ENCODE measurements at regions not wholly inside any gene's neighbourhood (a gene's known extent, or its start where the extent isn't known, plus 50 kb on each side); places are given as distances from the start of the nearest gene placed in this dataset.

DNA sequence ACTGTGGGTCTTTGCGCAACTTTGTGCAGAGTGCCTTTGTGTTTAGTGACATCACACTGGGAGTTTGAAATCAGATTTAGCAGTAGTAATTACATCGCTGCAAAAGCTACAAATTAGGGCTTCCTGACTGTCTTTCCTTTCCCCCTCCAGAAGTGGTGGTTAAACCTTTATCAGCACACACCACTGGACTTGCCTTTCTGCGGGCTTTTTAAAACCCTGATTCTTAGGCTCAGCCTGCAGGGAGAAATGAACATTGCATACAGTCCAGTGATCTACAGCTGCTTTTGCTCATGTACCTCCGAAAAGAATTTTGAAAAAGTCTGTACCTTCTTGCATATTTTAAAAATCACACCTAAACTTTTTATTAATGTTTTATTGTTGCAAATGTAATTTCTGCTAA, 219.7 kb upstream of the NAALADL2 start:
- H3K27me3 ChIP-seq (ENCODE audit: insufficient read depth, low read length): no peaks in the 10 kb centered on the region
- no peak overlapping the region for H3K27ac ChIP-seq (ENCODE audit: low read depth, low read length)
- no peak overlapping the region for H3K4me2 ChIP-seq (ENCODE audit: low read length)
- TF ChIP-seq, protein P1, sequence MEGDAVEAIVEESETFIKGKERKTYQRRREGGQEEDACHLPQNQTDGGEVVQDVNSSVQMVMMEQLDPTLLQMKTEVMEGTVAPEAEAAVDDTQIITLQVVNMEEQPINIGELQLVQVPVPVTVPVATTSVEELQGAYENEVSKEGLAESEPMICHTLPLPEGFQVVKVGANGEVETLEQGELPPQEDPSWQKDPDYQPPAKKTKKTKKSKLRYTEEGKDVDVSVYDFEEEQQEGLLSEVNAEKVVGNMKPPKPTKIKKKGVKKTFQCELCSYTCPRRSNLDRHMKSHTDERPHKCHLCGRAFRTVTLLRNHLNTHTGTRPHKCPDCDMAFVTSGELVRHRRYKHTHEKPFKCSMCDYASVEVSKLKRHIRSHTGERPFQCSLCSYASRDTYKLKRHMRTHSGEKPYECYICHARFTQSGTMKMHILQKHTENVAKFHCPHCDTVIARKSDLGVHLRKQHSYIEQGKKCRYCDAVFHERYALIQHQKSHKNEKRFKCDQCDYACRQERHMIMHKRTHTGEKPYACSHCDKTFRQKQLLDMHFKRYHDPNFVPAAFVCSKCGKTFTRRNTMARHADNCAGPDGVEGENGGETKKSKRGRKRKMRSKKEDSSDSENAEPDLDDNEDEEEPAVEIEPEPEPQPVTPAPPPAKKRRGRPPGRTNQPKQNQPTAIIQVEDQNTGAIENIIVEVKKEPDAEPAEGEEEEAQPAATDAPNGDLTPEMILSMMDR (IDR thresholded peaks at IDR 0.05; ENCODE audit: insufficient read depth, low read depth, low read length): no peak
- no peak for TF ChIP-seq EZH2 (IDR thresholded peaks at IDR 0.05; ENCODE audit: insufficient read depth, low read length)
- Mint-ChIP-seq H3K9me3 (ENCODE audit: unreplicated experiment) (no peaks in the 10 kb centered on the region), H3K27ac (ENCODE audit: unreplicated experiment) (no peak overlapping the region), H3K4me1 (ENCODE audit: low read depth, unreplicated experiment) (peaks cover 2% of the 10 kb centered on the region), H3K27me3 (ENCODE audit: low read depth, unreplicated experiment) (no peaks in the 10 kb centered on the region), H3K4me3 (ENCODE audit: unreplicated experiment) (no peak overlapping the region), H3K36me3 (ENCODE audit: low read depth, unreplicated experiment) (no peaks in the 10 kb centered on the region)
- H3K36me3 ChIP-seq (ENCODE audit: insufficient read depth, low read length): no peaks in the 10 kb centered on the region
- H3K9me3 ChIP-seq (ENCODE audit: insufficient read depth, low read depth, low read length): no peaks in the 10 kb centered on the region
- no peak overlapping the region for H3K4me3 ChIP-seq (ENCODE audit: insufficient read depth, low read depth, low read length)
- FAIRE-seq: no peak
- no peak overlapping the region for H3K9ac ChIP-seq (ENCODE audit: low read length)
- H3K79me2 ChIP-seq (ENCODE audit: insufficient read depth, low read length): no peaks in the 10 kb centered on the region
- no peaks in the 10 kb centered on the region for H4K20me1 ChIP-seq (ENCODE audit: insufficient read depth, low read length)
- no peak overlapping the region for H2AFZ ChIP-seq (ENCODE audit: low read depth, low read length)
- no peaks in the 10 kb centered on the region for H3K4me1 ChIP-seq (ENCODE audit: insufficient read depth, low read length)
- no peak for DNase-seq (ENCODE audit: low read depth)

DNA sequence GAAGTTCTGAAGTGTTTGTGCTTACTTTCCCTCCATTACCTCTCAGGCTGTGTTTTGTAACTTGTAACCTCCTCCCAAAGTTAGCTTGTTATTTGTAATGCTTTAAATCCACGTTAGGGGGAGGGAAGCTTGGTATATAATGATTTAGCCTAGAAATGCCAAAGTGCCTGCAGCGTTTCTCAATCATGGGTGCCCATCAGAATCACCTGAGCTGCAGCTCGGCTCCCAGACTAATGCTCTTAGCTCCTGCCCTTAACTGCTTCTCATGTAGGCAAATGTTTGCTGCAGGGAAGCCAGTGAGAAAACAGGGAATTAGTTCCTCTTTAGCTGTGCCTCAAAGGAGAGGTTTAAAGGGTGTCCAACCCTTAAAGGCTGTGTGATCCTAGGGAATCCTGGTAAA, 219.2 kb upstream of the NAALADL2 start:
- H3K36me3 ChIP-seq (ENCODE audit: insufficient read depth, low read length): no peaks in the 10 kb centered on the region
- H3K27me3 ChIP-seq (ENCODE audit: insufficient read depth, low read length): no peaks in the 10 kb centered on the region
- H2AFZ ChIP-seq (ENCODE audit: low read depth, low read length): no peak overlapping the region
- H3K27ac Mint-ChIP-seq (ENCODE audit: unreplicated experiment): no peak overlapping the region
- H3K27ac ChIP-seq (ENCODE audit: low read depth, low read length): no peak overlapping the region
- H3K4me1 Mint-ChIP-seq (ENCODE audit: low read depth, unreplicated experiment): peaks cover 2% of the 10 kb centered on the region
- no peaks in the 10 kb centered on the region for H3K4me1 ChIP-seq (ENCODE audit: insufficient read depth, low read length)
- no peak overlapping the region for H3K9ac ChIP-seq (ENCODE audit: low read length)
- no peak for TF ChIP-seq EZH2 (IDR thresholded peaks at IDR 0.05; ENCODE audit: insufficient read depth, low read length)
- TF ChIP-seq, protein P1 (IDR thresholded peaks at IDR 0.05; ENCODE audit: insufficient read depth, low read depth, low read length): no peak
- no peak overlapping the region for H3K4me3 Mint-ChIP-seq (ENCODE audit: unreplicated experiment)
- no peak overlapping the region for H3K4me2 ChIP-seq (ENCODE audit: low read length)
- H3K9me3 Mint-ChIP-seq (ENCODE audit: unreplicated experiment): no peaks in the 10 kb centered on the region
- H3K4me3 ChIP-seq (ENCODE audit: insufficient read depth, low read depth, low read length): no peak overlapping the region
- H4K20me1 ChIP-seq (ENCODE audit: insufficient read depth, low read length): no peaks in the 10 kb centered on the region
- FAIRE-seq (no peak), DNase-seq (ENCODE audit: low read depth) (no peak)
- no peaks in the 10 kb centered on the region for H3K36me3 Mint-ChIP-seq (ENCODE audit: low read depth, unreplicated experiment)
- H3K79me2 ChIP-seq (ENCODE audit: insufficient read depth, low read length): no peaks in the 10 kb centered on the region
- no peaks in the 10 kb centered on the region for H3K27me3 Mint-ChIP-seq (ENCODE audit: low read depth, unreplicated experiment)
- H3K9me3 ChIP-seq (ENCODE audit: insufficient read depth, low read depth, low read length): no peaks in the 10 kb centered on the region

GRCh38 chr3:174640932-174641331, 218.2 kb upstream of the NAALADL2 start:
- H3K9me3 ChIP-seq (ENCODE audit: insufficient read depth, low read depth, low read length): no peaks in the 10 kb centered on the region
- no peaks in the 10 kb centered on the region for H3K9me3 Mint-ChIP-seq (ENCODE audit: unreplicated experiment)
- H3K36me3 Mint-ChIP-seq (ENCODE audit: low read depth, unreplicated experiment): no peaks in the 10 kb centered on the region
- no peaks in the 10 kb centered on the region for H3K27me3 ChIP-seq (ENCODE audit: insufficient read depth, low read length)
- FAIRE-seq (no peak), DNase-seq (ENCODE audit: low read depth) (no peak)
- H3K4me2 ChIP-seq (ENCODE audit: low read length): no peak overlapping the region
- no peak overlapping the region for H3K27ac ChIP-seq (ENCODE audit: low read depth, low read length)
- H3K4me1 Mint-ChIP-seq (ENCODE audit: low read depth, unreplicated experiment): peaks cover 2% of the 10 kb centered on the region
- no peak overlapping the region for H3K4me3 Mint-ChIP-seq (ENCODE audit: unreplicated experiment)
- no peaks in the 10 kb centered on the region for H3K36me3 ChIP-seq (ENCODE audit: insufficient read depth, low read length)
- no peak overlapping the region for H2AFZ ChIP-seq (ENCODE audit: low read depth, low read length)
- H3K4me3 ChIP-seq (ENCODE audit: insufficient read depth, low read depth, low read length): no peak overlapping the region
- no peaks in the 10 kb centered on the region for H3K79me2 ChIP-seq (ENCODE audit: insufficient read depth, low read length)
- H3K27ac Mint-ChIP-seq (ENCODE audit: unreplicated experiment): no peak overlapping the region
- TF ChIP-seq EZH2 (IDR thresholded peaks at IDR 0.05; ENCODE audit: insufficient read depth, low read length): no peak
- TF ChIP-seq, protein P1 (IDR thresholded peaks at IDR 0.05; ENCODE audit: insufficient read depth, low read depth, low read length): no peak
- H3K9ac ChIP-seq (ENCODE audit: low read length): no peak overlapping the region
- H3K4me1 ChIP-seq (ENCODE audit: insufficient read depth, low read length): no peaks in the 10 kb centered on the region
- no peaks in the 10 kb centered on the region for H3K27me3 Mint-ChIP-seq (ENCODE audit: low read depth, unreplicated experiment)
- H4K20me1 ChIP-seq (ENCODE audit: insufficient read depth, low read length): no peaks in the 10 kb centered on the region
